ENCODE measurements at regions not wholly inside any gene's neighbourhood (a gene's known extent, or its start where the extent isn't known, plus 50 kb on each side); places are given as distances from the start of the nearest gene placed in this dataset.

DNA sequence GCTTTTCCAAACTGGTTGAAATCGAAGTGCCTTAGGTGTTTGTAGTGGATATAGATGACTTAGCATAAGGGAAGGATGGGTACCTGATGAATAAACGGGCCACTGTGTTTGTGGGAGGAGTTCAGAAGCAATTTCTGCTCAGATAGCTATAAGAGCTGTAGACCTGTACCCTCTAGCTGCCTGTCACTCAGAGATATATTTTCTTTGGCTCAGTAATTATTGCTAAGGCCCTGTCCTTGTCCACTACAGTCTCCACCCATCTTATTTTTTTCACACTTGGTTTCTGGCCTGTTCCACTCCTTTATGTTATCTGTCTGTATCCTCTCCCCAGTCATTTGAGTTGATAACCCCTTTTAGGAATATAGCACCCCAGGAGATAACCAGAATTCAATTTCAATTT is 74.8 kb upstream of the RMST start:
- Histone ChIP-seq H3K4me2 (ENCODE audit: low read length) (no peak overlapping the region), H4K20me1 (ENCODE audit: insufficient read depth, low read length) (no peaks in the 10 kb centered on the region), H2AFZ (ENCODE audit: low read depth, low read length) (no peak overlapping the region), H3K4me3 (ENCODE audit: insufficient read depth, low read depth, low read length) (no peak overlapping the region), H3K79me2 (ENCODE audit: insufficient read depth, low read length) (no peaks in the 10 kb centered on the region), H3K9me3 (ENCODE audit: insufficient read depth, low read depth, low read length) (no peaks in the 10 kb centered on the region), H3K36me3 (ENCODE audit: insufficient read depth, low read length) (no peaks in the 10 kb centered on the region), H3K4me1 (ENCODE audit: insufficient read depth, low read length) (peaks cover 8% of the 10 kb centered on the region), H3K27me3 (ENCODE audit: insufficient read depth, low read length) (no peaks in the 10 kb centered on the region), H3K27ac (ENCODE audit: low read depth, low read length) (no peak overlapping the region), H3K9ac (ENCODE audit: low read length) (no peak overlapping the region)
- H3K27me3 Mint-ChIP-seq (ENCODE audit: low read depth, unreplicated experiment): no peaks in the 10 kb centered on the region
- H3K36me3 Mint-ChIP-seq (ENCODE audit: low read depth, unreplicated experiment): no peaks in the 10 kb centered on the region
- no peak overlapping the region for H3K4me3 Mint-ChIP-seq (ENCODE audit: unreplicated experiment)
- FAIRE-seq: no peak
- H3K9me3 Mint-ChIP-seq (ENCODE audit: unreplicated experiment): no peaks in the 10 kb centered on the region
- peaks cover 11% of the 10 kb centered on the region for H3K4me1 Mint-ChIP-seq (ENCODE audit: low read depth, unreplicated experiment)
- H3K27ac Mint-ChIP-seq (ENCODE audit: unreplicated experiment): no peak overlapping the region
- TF ChIP-seq, protein P1, sequence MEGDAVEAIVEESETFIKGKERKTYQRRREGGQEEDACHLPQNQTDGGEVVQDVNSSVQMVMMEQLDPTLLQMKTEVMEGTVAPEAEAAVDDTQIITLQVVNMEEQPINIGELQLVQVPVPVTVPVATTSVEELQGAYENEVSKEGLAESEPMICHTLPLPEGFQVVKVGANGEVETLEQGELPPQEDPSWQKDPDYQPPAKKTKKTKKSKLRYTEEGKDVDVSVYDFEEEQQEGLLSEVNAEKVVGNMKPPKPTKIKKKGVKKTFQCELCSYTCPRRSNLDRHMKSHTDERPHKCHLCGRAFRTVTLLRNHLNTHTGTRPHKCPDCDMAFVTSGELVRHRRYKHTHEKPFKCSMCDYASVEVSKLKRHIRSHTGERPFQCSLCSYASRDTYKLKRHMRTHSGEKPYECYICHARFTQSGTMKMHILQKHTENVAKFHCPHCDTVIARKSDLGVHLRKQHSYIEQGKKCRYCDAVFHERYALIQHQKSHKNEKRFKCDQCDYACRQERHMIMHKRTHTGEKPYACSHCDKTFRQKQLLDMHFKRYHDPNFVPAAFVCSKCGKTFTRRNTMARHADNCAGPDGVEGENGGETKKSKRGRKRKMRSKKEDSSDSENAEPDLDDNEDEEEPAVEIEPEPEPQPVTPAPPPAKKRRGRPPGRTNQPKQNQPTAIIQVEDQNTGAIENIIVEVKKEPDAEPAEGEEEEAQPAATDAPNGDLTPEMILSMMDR (IDR thresholded peaks at IDR 0.05; ENCODE audit: insufficient read depth, low read depth, low read length): no peak
- no peak for TF ChIP-seq EZH2 (IDR thresholded peaks at IDR 0.05; ENCODE audit: insufficient read depth, low read length)
- no peak for DNase-seq (ENCODE audit: low read depth)

DNA sequence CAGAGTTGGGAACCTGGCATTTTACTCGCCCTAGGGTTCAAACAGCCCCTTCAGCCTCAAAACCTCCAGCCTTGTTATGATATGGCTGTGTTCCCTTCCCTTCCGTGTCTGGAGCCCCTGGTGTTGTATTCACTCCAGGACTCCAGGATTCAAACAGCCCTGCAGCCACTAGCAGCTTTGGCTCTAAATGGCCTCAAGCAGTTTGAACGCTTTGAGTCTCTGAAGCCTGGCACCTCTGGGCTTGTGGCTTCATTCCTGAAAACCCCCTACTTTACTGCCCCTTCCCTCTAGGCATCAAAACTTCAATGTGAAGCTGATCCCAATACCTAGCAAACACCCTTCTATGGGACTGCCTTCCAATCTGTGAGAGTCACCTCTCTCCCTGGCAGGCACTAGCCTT is 67.9 kb upstream of the RMST start:
- DNase-seq (ENCODE audit: low read depth): no peak
- H3K4me3 ChIP-seq (ENCODE audit: insufficient read depth, low read depth, low read length): no peak overlapping the region
- Mint-ChIP-seq H3K27me3 (ENCODE audit: low read depth, unreplicated experiment) (peaks cover 2% of the 10 kb centered on the region), H3K9me3 (ENCODE audit: unreplicated experiment) (no peaks in the 10 kb centered on the region), H3K36me3 (ENCODE audit: low read depth, unreplicated experiment) (no peaks in the 10 kb centered on the region), H3K4me3 (ENCODE audit: unreplicated experiment) (no peak overlapping the region), H3K27ac (ENCODE audit: unreplicated experiment) (no peak overlapping the region), H3K4me1 (ENCODE audit: low read depth, unreplicated experiment) (no peaks in the 10 kb centered on the region)
- no peak overlapping the region for H3K4me2 ChIP-seq (ENCODE audit: low read length)
- no peak overlapping the region for H3K9ac ChIP-seq (ENCODE audit: low read length)
- H3K27me3 ChIP-seq (ENCODE audit: insufficient read depth, low read length): no peaks in the 10 kb centered on the region
- H4K20me1 ChIP-seq (ENCODE audit: insufficient read depth, low read length): no peaks in the 10 kb centered on the region
- no peak overlapping the region for H3K27ac ChIP-seq (ENCODE audit: low read depth, low read length)
- no peaks in the 10 kb centered on the region for H3K79me2 ChIP-seq (ENCODE audit: insufficient read depth, low read length)
- no peak overlapping the region for H2AFZ ChIP-seq (ENCODE audit: low read depth, low read length)
- no peak for TF ChIP-seq EZH2 (IDR thresholded peaks at IDR 0.05; ENCODE audit: insufficient read depth, low read length)
- TF ChIP-seq, protein P1 (IDR thresholded peaks at IDR 0.05; ENCODE audit: insufficient read depth, low read depth, low read length): no peak
- H3K4me1 ChIP-seq (ENCODE audit: insufficient read depth, low read length): no peaks in the 10 kb centered on the region
- no peaks in the 10 kb centered on the region for H3K36me3 ChIP-seq (ENCODE audit: insufficient read depth, low read length)
- no peaks in the 10 kb centered on the region for H3K9me3 ChIP-seq (ENCODE audit: insufficient read depth, low read depth, low read length)
- FAIRE-seq: no peak

DNA sequence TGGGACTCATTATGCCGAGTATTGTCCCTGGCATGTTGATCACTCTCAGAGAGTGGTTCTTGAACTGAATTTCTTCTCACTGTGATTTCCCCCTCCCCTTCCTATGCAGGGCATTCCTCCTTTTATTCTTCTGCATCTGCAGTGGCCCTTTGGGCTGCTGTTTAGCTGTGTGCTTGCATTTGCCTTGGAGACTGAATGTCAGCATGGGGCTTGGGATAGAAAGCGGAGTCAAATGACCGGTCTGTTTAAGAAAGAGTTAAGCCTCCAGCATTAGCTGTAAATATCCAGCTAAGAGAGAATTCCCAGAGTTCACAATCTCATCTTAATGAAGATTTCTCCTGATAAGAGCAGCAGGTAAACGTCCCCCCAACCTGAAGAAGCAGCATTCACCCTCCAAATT is 65.6 kb upstream of the RMST start:
- no peak overlapping the region for H3K4me2 ChIP-seq (ENCODE audit: low read length)
- DNase-seq (ENCODE audit: low read depth) (no peak), FAIRE-seq (no peak)
- no peak overlapping the region for H2AFZ ChIP-seq (ENCODE audit: low read depth, low read length)
- no peaks in the 10 kb centered on the region for H3K79me2 ChIP-seq (ENCODE audit: insufficient read depth, low read length)
- peaks cover 2% of the 10 kb centered on the region for H3K27me3 Mint-ChIP-seq (ENCODE audit: low read depth, unreplicated experiment)
- H4K20me1 ChIP-seq (ENCODE audit: insufficient read depth, low read length): no peaks in the 10 kb centered on the region
- H3K4me1 Mint-ChIP-seq (ENCODE audit: low read depth, unreplicated experiment): no peaks in the 10 kb centered on the region
- no peaks in the 10 kb centered on the region for H3K4me1 ChIP-seq (ENCODE audit: insufficient read depth, low read length)
- no peaks in the 10 kb centered on the region for H3K27me3 ChIP-seq (ENCODE audit: insufficient read depth, low read length)
- TF ChIP-seq, protein P1 (IDR thresholded peaks at IDR 0.05; ENCODE audit: insufficient read depth, low read depth, low read length): no peak
- no peak for TF ChIP-seq EZH2 (IDR thresholded peaks at IDR 0.05; ENCODE audit: insufficient read depth, low read length)
- no peaks in the 10 kb centered on the region for H3K9me3 ChIP-seq (ENCODE audit: insufficient read depth, low read depth, low read length)
- H3K9me3 Mint-ChIP-seq (ENCODE audit: unreplicated experiment): no peaks in the 10 kb centered on the region
- no peak overlapping the region for H3K27ac Mint-ChIP-seq (ENCODE audit: unreplicated experiment)
- no peak overlapping the region for H3K4me3 Mint-ChIP-seq (ENCODE audit: unreplicated experiment)
- H3K36me3 Mint-ChIP-seq (ENCODE audit: low read depth, unreplicated experiment): no peaks in the 10 kb centered on the region
- H3K27ac ChIP-seq (ENCODE audit: low read depth, low read length): no peak overlapping the region
- no peak overlapping the region for H3K4me3 ChIP-seq (ENCODE audit: insufficient read depth, low read depth, low read length)
- no peaks in the 10 kb centered on the region for H3K36me3 ChIP-seq (ENCODE audit: insufficient read depth, low read length)
- H3K9ac ChIP-seq (ENCODE audit: low read length): no peak overlapping the region
